PC-3 (cell line): ENCODE measurements at regions not wholly inside any gene's neighbourhood (a gene's known extent, or its start where the extent isn't known, plus 50 kb on each side); places are given as distances from the start of the nearest gene placed in this dataset.

Source experiments
- EZH2 ChIP-seq: fragments of 300-600 bp; sonication (generic); IDR thresholded peaks from one replicate; pipeline ENCODE4 v1.6.1; 2017; ENCODE audit warnings: antibody characterized with exemption, mild to moderate bottlenecking, low read length; ENCODE audit not compliant: unreplicated experiment
- TF ChIP-seq, protein P1 (sequence below): fragments of 300-600 bp; sonication (generic); conservative IDR thresholded peaks from 2 replicates; pipeline ENCODE4 v1.5.1; 2017; ENCODE audit warnings: antibody characterized with exemption, low read depth, mild to moderate bottlenecking, low read length

DNA sequence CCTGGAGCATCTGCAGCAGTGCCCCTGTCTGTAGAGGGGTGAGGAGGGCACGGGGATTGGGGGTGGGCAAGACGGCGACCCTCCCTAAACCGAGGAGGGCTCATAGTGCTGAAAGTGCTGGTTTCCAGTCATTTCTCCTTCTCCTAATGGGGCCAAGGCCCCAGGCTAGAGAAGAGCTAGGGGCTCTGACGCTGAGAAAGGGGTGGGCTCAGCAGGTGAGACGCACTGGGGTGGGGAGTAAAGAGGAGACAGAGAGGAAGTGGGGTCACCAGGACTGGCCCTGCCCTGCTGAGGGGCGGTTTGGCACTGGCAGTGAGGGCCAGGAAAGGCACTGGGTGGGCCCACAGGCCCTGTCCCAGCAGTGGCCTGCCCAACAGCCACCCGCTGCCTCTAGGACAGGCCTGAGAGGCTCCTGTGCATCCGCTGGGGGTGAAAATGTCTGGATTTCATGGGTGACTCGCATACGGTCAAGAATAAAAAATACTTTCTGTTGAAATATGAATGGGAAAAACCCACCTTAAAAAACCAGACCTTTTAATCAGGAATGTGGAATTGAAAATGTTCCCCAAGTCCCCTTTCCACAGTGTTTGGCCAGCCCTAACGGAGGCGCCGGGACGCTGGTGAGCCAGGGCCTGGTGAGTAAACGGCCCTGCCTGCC is 122.4 kb upstream of the SMURF2 start:
- TF ChIP-seq, protein P1, sequence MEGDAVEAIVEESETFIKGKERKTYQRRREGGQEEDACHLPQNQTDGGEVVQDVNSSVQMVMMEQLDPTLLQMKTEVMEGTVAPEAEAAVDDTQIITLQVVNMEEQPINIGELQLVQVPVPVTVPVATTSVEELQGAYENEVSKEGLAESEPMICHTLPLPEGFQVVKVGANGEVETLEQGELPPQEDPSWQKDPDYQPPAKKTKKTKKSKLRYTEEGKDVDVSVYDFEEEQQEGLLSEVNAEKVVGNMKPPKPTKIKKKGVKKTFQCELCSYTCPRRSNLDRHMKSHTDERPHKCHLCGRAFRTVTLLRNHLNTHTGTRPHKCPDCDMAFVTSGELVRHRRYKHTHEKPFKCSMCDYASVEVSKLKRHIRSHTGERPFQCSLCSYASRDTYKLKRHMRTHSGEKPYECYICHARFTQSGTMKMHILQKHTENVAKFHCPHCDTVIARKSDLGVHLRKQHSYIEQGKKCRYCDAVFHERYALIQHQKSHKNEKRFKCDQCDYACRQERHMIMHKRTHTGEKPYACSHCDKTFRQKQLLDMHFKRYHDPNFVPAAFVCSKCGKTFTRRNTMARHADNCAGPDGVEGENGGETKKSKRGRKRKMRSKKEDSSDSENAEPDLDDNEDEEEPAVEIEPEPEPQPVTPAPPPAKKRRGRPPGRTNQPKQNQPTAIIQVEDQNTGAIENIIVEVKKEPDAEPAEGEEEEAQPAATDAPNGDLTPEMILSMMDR, result no peak
- no peak for TF ChIP-seq EZH2
